K562 (cell line): ENCODE measurements at regions not wholly inside any gene's neighbourhood (a gene's known extent, or its start where the extent isn't known, plus 50 kb on each side); places are given as distances from the start of the nearest gene placed in this dataset.

Experiments
- ATF3 ChIP-seq, 2 experiments: fragments of 450-650 bp in 1 of 2; sonication (generic) in 1 of 2; formaldehyde crosslinking in 1 of 2; IDR thresholded peaks in 1 of 2; conservative IDR thresholded peaks in 1 of 2; 2 replicates each; pipeline versions ENCODE4 v1.6.1 to v1.8.1; 2016 to 2023; ENCODE audit warnings: mild to moderate bottlenecking in 2 of 2, moderate library complexity in 2 of 2, inconsistent platforms in 1 of 2, missing genetic modification reagents in 1 of 2
- EHMT2 ChIP-seq: fragments of 450-650 bp; IDR thresholded peaks from 2 replicates; pipeline ENCODE4 v1.6.1; 2018; ENCODE audit warnings: antibody characterized with exemption
- EZH2 ChIP-seq: IDR thresholded peaks from 2 replicates; pipeline ENCODE4 v1.6.1; 2012; ENCODE audit warnings: low read depth, mild to moderate bottlenecking, inconsistent platforms, low read length, borderline replicate concordance
- NR3C1 ChIP-seq: sonication (generic); formaldehyde crosslinking; IDR thresholded peaks from 2 replicates; pipeline ENCODE4 v1.8.1; 2022; ENCODE audit warnings: missing genetic modification reagents
- PML ChIP-seq: IDR thresholded peaks from 2 replicates; pipeline ENCODE4 v1.6.1; 2012; ENCODE audit warnings: low read length, inconsistent platforms
- POLR2A ChIP-seq: fragments of 450-650 bp; conservative IDR thresholded peaks from 2 replicates; pipeline ENCODE4 v1.6.1; 2016
- THRA ChIP-seq: fragments of 450-650 bp; IDR thresholded peaks from 2 replicates; pipeline ENCODE4 v1.6.1; 2017; ENCODE audit warnings: mild to moderate bottlenecking, moderate library complexity
- TOE1 ChIP-seq, 2 experiments: fragments of 450-650 bp in 1 of 2; sonication (generic) in 1 of 2; formaldehyde crosslinking in 1 of 2; IDR thresholded peaks; 2 replicates each; pipeline versions ENCODE4 v1.7.1 to v1.8.0; 2016 to 2022; ENCODE audit warnings: borderline replicate concordance in 2 of 2, mild to moderate bottlenecking in 2 of 2, antibody characterized with exemption in 1 of 2, inconsistent platforms in 1 of 2, low read depth in 1 of 2, missing genetic modification reagents in 1 of 2, moderate library complexity in 1 of 2
- YY1 ChIP-seq, 3 experiments: IDR thresholded peaks; 2 replicates each; pipeline ENCODE4 v1.6.1; 2011; ENCODE audit warnings: low read length in 2 of 3, mild to moderate bottlenecking in 2 of 3, moderate library complexity in 2 of 3, borderline replicate concordance in 1 of 3, control low read depth in 1 of 3, low read depth in 1 of 3; ENCODE audit not compliant: insufficient read depth in 3 of 3, insufficient replicate concordance in 2 of 3, control insufficient read depth in 1 of 3, insufficient read length in 1 of 3; ENCODE audit errors: extremely low read depth in 1 of 3
- ZFX ChIP-seq: sonication (generic); formaldehyde crosslinking; IDR thresholded peaks from 2 replicates; pipeline ENCODE4 v1.8.0; 2022; ENCODE audit warnings: mild to moderate bottlenecking, missing genetic modification reagents, moderate library complexity
- ZNF586 ChIP-seq: fragments of 450-650 bp; formaldehyde crosslinking; conservative IDR thresholded peaks from 2 replicates; pipeline ENCODE4 v1.4.0; 2020; ENCODE audit warnings: mild to moderate bottlenecking, moderate library complexity

GRCh38 chr12:9388379-9388778 lies 180.2 kb upstream of the PZP start:
- TF ChIP-seq NR3C1 (CRISPR knock-in tag) (no peak), PML (no peak), EZH2 (no peak), THRA (no peak), TOE1 (IDR thresholded peaks at IDR 0.05; ENCODE audit: borderline replicate concordance) (no peak), TOE1 (CRISPR knock-in tag; IDR thresholded peaks at IDR 0.05; ENCODE audit: borderline replicate concordance, low read depth) (no peak), YY1 (IDR thresholded peaks at IDR 0.05; ENCODE audit: borderline replicate concordance in 1 of 3, control insufficient read depth in 1 of 3, extremely low read depth in 1 of 3, insufficient read depth in 3 of 3, insufficient read length in 1 of 3, insufficient replicate concordance in 2 of 3, low read depth in 1 of 3, low read length in 2 of 3) (no peak), EHMT2 (no peak), ZFX (CRISPR knock-in tag) (no peak), POLR2A (no peak), ATF3 (IDR thresholded peaks at IDR 0.05) (no peak), ATF3 (CRISPR knock-in tag; conservative IDR thresholded peaks at IDR 0.05) (no peak), ZNF586 (no peak)
